Cardiac fibroblast (primary cell): ENCODE measurements at regions not wholly inside any gene's neighbourhood (a gene's known extent, or its start where the extent isn't known, plus 50 kb on each side); places are given as distances from the start of the nearest gene placed in this dataset.

Experiments
- DNase-seq, 2 donors: peaks; one replicate each; pipeline versions ENCODE4 v3.0.0 to v3.0.0-alpha.2; 2010; ENCODE audit warnings: low read depth in 2 of 2
- H3K4me3 ChIP-seq, 2 donors: replicated peaks in 1 of 2; 1 replicate in 1 of 2; 2 replicates in 1 of 2; pipeline ENCODE4 v1.5.1; 2011; ENCODE audit warnings: low read depth in 2 of 2, low read length in 2 of 2, mild to moderate bottlenecking in 2 of 2, moderate library complexity in 1 of 2
- CTCF ChIP-seq: IDR thresholded peaks from one replicate; pipeline ENCODE4 v1.5.1; 2011; ENCODE audit warnings: low read depth, mild to moderate bottlenecking, low read length, inconsistent platforms

GRCh38 chr13:52944697-52945096, 83.9 kb upstream of the OLFM4 start:
- no peak for DNase-seq
- no peak overlapping the region for H3K4me3 ChIP-seq
- no peak for TF ChIP-seq CTCF

- TF ChIP-seq CTCF = no peak
- H3K4me3 ChIP-seq = no peak overlapping the region
These were observed 89.6 kb upstream of the PCDH8 start for GRCh38 chr13:52938065-52938464.

GRCh38 chr13:52936806-52937205, 88.4 kb upstream of the PCDH8 start:
- DNase-seq = no peak
- H3K4me3 ChIP-seq = no peak overlapping the region
- TF ChIP-seq CTCF = no peak

More at GRCh38 chr13:52938065-52938464, 89.6 kb upstream of the PCDH8 start:
- DNase-seq = no peak

- no peak overlapping the region for H3K4me3 ChIP-seq
- DNase-seq = no peak
These were observed 85.8 kb upstream of the PCDH8 start for GRCh38 chr13:52934258-52934657.

GRCh38 chr13:52933547-52934210, 85.2 kb upstream of the PCDH8 start:
- no peak for DNase-seq
- no peak overlapping the region for H3K4me3 ChIP-seq
- no peak for TF ChIP-seq CTCF

More at GRCh38 chr13:52934258-52934657, 85.8 kb upstream of the PCDH8 start:
- no peak for TF ChIP-seq CTCF

- no peak for TF ChIP-seq CTCF
- no peak overlapping the region for H3K4me3 ChIP-seq
- DNase-seq = no peak
These were observed 84.7 kb upstream of the PCDH8 start for GRCh38 chr13:52933099-52933498.

GRCh38 chr13:52932649-52933048, 84.2 kb upstream of the PCDH8 start:
- no peak for TF ChIP-seq CTCF
- no peak overlapping the region for H3K4me3 ChIP-seq
- no peak for DNase-seq
